Stomach (tissue), 8 donors: ENCODE measurements at regions not wholly inside any gene's neighbourhood (a gene's known extent, or its start where the extent isn't known, plus 50 kb on each side); places are given as distances from the start of the nearest gene placed in this dataset.

Experiments
- DNase-seq, 2 donors: peaks; one replicate each; pipeline versions ENCODE4 v3.0.0 to v3.0.0-alpha.2; 2013 to 2019
- H3K27ac ChIP-seq, 5 donors: fragments of 200-600 bp in 4 of 5; sonication (generic) in 4 of 5; one replicate each; pipeline ENCODE4 v1.5.1; 2013 to 2019; ENCODE audit warnings: mild to moderate bottlenecking in 1 of 5, moderate library complexity in 1 of 5
- H3K27me3 ChIP-seq, 3 donors: fragments of 200-600 bp; sonication (generic); one replicate each; pipeline ENCODE4 v1.5.1; 2017 to 2019; ENCODE audit warnings: mixed run types in 1 of 3
- H3K36me3 ChIP-seq, 4 donors: fragments of 200-600 bp; sonication (generic); 1 replicate in 3 of 4; 2 replicates in 1 of 4; pipeline ENCODE4 v1.5.1; 2016 to 2019
- H3K4me1 ChIP-seq, 4 donors: fragments of 200-600 bp; sonication (generic); one replicate each; pipeline ENCODE4 v1.5.1; 2016 to 2019
- H3K4me3 ChIP-seq, 4 donors: fragments of 200-600 bp; sonication (generic) in 3 of 4; one replicate each; pipeline ENCODE4 v1.5.1; 2016 to 2019; ENCODE audit warnings: mild to moderate bottlenecking in 1 of 4
- H3K9me3 ChIP-seq, 4 donors: fragments of 200-600 bp; sonication (generic); one replicate each; pipeline ENCODE4 v1.5.1; 2016 to 2019
- CTCF ChIP-seq, 7 experiments: fragments of 450-650 bp in 4 of 7; fragments of 200-600 bp in 3 of 7; sonication (generic) in 3 of 7; IDR thresholded peaks; one replicate each; pipeline ENCODE4 v1.5.1; 2016 to 2019; ENCODE audit warnings: antibody characterized with exemption in 7 of 7, control low read depth in 2 of 7, mild to moderate bottlenecking in 1 of 7
- EP300 ChIP-seq: sonication (generic); formaldehyde crosslinking; IDR thresholded peaks from one replicate; pipeline ENCODE4 v1.6.1; 2017; ENCODE audit warnings: antibody characterized with exemption
- POLR2A ChIP-seq, 4 donors: fragments of 450-650 bp; IDR thresholded peaks; one replicate each; pipeline ENCODE4 v1.6.1; 2016; ENCODE audit warnings: antibody characterized with exemption in 4 of 4, control low read depth in 2 of 4, mild to moderate bottlenecking in 1 of 4, moderate library complexity in 1 of 4
- POLR2AphosphoS5 ChIP-seq, 3 donors: sonication (generic); formaldehyde crosslinking; IDR thresholded peaks; one replicate each; pipeline ENCODE4 v1.6.1; 2016; ENCODE audit warnings: antibody characterized with exemption in 3 of 3
- WGBS, 5 donors: extraction: QIAGEN DNeasy Blood & Tissue Kit in 3 of 5; methylation state at CpG; one replicate each; pipeline versions ENCODE4 v1.1.5 to v1.1.7; 2013 to 2018; 5-methylcytosine and 5-hydroxymethylcytosine counted together
- intact Hi-C: fragments of 100-400 bp; cut with DNase I; formaldehyde crosslinking; loops from one replicate; pipeline ENCODE4 v1.15.1; 2023; ENCODE audit warnings: low total_unique reads
- small RNA-seq, 4 donors: library from RNA; depleted of rRNA; stranded (forward); fragments of <200 nt; gene quantifications; one replicate each; pipeline ENCODE3, GENCODE V24; 2016
- donor health status: healthy with polysubstance abuse.
- donor health status: Bipolar disorder and iron deficiency.
- donor health status: healthy.

GRCh38 chr10:52836816-52837215 lies 64.2 kb upstream of the MBL2 start:
- 77 to 93% (median 82%) methylated on average over 2 of the region's 2 CpGs for WGBS, 5 donors
- H3K27ac ChIP-seq = no peak overlapping the region
- H3K4me1 ChIP-seq = no peaks in the 10 kb centered on the region
- H3K4me3 ChIP-seq = no peak overlapping the region
- H3K36me3 ChIP-seq = no peaks in the 10 kb centered on the region
- no peak for TF ChIP-seq CTCF (IDR thresholded peaks at IDR 0.05)
- TF ChIP-seq POLR2A (IDR thresholded peaks at IDR 0.05) = no peak
- no peak for TF ChIP-seq EP300
- TF ChIP-seq POLR2AphosphoS5 (IDR thresholded peaks at IDR 0.05) = no peak
- no peak for DNase-seq
- H3K27me3 ChIP-seq = no peaks in the 10 kb centered on the region
- intact Hi-C loops = no loop called here
- H3K9me3 ChIP-seq = peaks cover 0 to 14% (median 6%) of the 10 kb centered on the region in 4 donors

Small RNAs in the stretch of these regions (small RNA-seq; reads per million reads assigned to genes)
- gene RF00019 (0 reads per million in 4 donors), gene RNA5SP318 (0 reads per million in 4 donors), gene SNRPEP8 (0 reads per million in 4 donors)
